ENCODE measurements at regions not wholly inside any gene's neighbourhood (a gene's known extent, or its start where the extent isn't known, plus 50 kb on each side); places are given as distances from the start of the nearest gene placed in this dataset.

DNA sequence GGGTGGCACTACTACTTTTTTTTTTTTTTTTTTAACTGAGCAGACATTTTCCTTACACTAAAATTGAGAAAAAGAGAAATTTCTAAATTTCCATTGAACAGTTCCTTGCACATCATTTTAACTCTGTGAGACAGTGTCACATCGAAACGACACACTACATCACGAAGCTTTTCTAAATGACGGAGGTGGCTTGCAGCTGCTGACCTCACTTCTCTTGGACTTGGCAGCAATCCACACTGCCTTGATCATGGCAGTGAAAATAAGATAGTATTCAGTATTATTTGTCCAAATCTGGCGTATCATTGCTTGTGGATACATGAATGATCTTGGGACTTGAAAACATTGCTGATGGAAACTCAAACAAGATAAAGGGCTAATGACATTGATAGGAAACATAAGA, 80.3 kb upstream of the CYYR1 start:
- no peak for DNase-seq (ENCODE audit: low spot score)

DNA sequence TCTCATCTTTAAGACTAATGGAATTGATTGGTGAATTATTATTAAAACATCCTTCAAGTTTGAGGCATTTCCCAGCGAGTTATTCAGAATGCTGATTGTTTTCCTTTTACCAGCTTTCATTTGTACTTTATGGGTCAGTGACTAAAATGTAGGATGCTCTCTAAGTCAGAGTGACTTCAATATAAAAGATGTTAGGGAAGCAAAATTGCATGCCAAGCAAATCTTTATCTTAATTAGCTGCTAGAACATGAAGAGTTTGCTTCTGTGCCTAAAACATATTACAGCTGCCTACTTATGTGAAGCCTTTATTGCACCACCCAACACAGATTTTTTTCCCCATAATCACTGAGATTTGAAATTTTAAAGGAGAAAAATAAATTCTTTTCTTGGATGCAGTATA, 79.8 kb upstream of the CYYR1 start:
- DNase-seq (ENCODE audit: low spot score), result no peak

DNA sequence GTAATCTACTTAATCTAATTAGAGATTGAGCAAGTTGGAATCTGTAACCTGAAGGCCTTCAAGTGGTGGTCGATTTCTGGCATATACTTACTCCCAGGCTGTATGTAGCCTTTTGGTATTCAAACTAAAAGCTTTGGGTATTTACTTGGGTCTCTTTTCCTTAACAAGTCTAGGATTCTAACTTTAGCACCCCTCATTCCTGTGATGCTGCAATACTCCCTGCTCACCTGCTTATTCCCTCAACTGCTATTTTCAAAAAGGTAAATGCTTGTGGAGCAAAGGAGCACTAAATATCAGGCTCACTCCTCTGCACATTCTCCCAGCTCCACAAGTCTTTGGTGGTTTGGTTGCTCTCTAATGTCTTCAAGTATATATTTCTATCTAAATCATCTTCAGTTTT, 68.0 kb upstream of the CYYR1 start:
- DNase-seq (ENCODE audit: low spot score), result no peak

DNA sequence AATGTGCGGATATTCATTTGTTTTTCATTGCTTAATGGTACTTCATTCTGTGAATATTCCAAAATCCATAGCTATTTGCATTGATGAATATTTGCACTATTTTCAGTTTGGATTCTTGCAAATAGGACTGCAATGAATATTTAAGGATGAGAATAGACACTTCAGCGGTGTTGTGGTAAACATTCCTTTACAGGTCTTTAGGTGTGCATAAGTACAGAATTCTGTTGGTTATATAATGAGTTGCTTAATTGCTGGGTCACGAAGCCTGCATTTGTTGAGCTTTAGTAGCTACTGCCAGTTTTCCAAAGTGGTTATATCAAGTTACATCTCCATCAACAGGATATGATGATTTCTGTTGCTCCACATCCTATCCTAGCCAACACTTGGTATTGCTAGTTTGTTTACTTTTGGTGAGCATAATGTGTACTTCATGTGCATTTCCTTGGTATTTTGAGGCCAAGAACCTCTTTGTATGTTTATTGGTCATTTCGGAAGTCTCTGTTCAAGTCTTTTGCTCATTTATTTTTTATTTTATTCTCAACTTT, 64.2 kb upstream of the CYYR1 start:
- no peak for DNase-seq (ENCODE audit: low spot score)

DNA sequence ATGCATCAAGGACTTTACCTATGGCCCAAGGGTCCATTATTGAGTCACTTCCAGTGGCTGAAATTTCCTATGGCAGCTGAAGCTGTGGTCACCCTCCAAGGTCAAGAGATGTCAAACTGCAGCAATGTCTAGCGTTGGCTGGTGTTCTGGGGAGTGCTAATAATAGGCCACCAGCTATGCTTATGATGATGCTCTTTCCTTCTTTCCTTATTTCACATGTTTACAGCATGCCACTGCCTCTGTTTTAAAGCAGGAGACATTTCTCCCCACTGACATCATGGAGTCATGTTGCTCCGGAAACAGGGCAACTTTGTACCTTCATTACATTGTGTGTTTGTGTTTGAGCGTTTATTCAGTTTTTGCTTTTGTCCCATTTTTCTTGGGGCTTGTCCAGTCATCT, 62.6 kb upstream of the CYYR1 start:
- no peak for DNase-seq (ENCODE audit: low spot score)

DNA sequence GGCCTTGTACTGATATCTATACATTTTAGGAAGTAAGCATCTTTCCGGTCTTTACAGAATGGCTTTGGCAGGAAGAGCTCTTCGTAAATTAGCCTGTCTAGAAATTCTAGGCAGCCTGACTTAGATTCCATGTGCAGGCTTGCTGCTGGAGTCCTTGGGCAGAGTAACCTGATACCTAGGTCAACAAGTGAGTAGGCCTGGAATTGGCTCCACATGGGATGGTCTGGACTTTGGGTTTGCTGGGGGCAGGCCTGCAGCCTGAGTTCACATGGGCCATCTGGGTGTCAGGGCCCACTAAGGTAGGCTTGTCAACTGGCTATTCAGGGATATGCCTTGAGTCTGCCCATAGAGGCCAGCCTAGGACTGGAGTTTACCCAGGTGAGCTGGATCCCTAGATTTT, 59.6 kb upstream of the CYYR1 start:
- DNase-seq (ENCODE audit: low spot score), result no peak

DNA sequence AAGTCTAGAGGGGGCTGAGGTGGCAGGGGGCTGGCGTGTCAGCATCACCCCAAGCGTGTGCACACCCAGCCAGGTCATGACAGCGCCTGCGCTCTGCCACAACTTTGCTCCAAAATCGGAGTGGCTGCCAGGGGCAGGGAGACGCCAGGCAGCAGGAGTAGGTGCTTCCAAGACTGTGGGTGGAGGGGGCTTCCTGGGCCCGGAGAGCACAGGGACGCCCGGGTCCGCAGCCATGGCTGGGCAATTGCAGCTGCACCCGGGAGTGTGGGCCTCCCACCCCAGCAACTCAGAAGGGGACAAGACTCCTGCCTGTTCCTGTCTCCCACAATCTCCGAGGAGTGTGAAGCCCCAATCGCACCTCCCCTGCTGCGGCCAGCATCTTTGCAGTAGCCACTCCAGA, 53.1 kb upstream of the CYYR1 start:
- DNase-seq (ENCODE audit: low spot score), result no peak

DNA sequence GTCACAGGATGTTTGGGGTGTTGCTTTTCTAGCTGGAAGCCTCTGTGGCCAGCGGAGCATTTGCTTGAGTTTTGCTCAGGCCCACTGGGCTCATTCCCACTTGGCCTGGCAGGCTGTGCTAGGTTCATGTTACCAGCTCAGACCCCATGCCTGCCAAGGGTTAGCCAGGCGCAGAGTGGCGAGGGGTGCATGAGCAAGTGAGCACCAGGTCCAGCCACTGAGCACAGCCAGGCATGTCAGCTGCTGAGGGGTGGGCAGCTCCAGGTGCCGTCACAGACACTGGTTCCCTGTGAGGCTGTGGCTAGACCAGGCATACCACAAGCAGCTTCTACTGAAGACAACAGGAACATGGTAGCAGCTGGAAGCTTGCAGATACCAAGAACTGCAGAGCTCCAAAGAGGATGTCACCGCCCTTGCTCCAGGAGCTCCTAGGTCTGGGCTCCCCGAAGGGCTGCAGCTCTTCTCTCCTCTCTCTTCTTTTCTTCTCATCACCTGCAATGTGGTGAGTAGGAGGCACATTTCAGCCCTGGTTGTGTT, 52.0 kb upstream of the CYYR1 start:
- no peak for DNase-seq (ENCODE audit: low spot score)
